ENCODE measurements at regions not wholly inside any gene's neighbourhood (a gene's known extent, or its start where the extent isn't known, plus 50 kb on each side); places are given as distances from the start of the nearest gene placed in this dataset.

- TF ChIP-seq CTCF (conservative IDR thresholded peaks at IDR 0.05; ENCODE audit: low read length) (no peak), EZH2phosphoT487 (IDR thresholded peaks at IDR 0.05; ENCODE audit: borderline replicate concordance, low read depth, low read length) (no peak)
Observed at GRCh38 chr13:38618881-38619280, 68.0 kb upstream of the FREM2 start.

Measured in OCI-LY7 (cell line).